RWPE2 (cell line): ENCODE measurements at regions not wholly inside any gene's neighbourhood (a gene's known extent, or its start where the extent isn't known, plus 50 kb on each side); places are given as distances from the start of the nearest gene placed in this dataset.
"Not testable (repeated sequence)": the region's sequence is repeated elsewhere in the genome, so short reads cannot be mapped to it uniquely, and the experiment has no call there.

ENCODE experiments used
- ATAC-seq: fragments of 200-7000 bp; cut with Tn5 transposase; 3 replicates; pipeline ENCODE4 v1.9.1; 2021; ENCODE audit warnings: low read depth
- DNase-seq: peaks from one replicate; pipeline ENCODE4 v3.0.0-alpha.2; 2020; ENCODE audit warnings: low spot score
- H3K27ac ChIP-seq: fragments of 450-650 bp; 2 replicates; pipeline ENCODE4 v1.5.1; 2017; ENCODE audit warnings: mild to moderate bottlenecking; ENCODE audit not compliant: poor library complexity, severe bottlenecking
- H3K27me3 ChIP-seq: fragments of 250-450 bp; sonication (Bioruptor Pico); 2 replicates; pipeline ENCODE4 v1.5.1; 2021; ENCODE audit warnings: mild to moderate bottlenecking, moderate library complexity; ENCODE audit not compliant: insufficient read depth, poor library complexity, severe bottlenecking
- H3K36me3 ChIP-seq: fragments of 250-450 bp; sonication (Bioruptor Pico); 2 replicates; pipeline ENCODE4 v1.5.1; 2020; ENCODE audit warnings: low read depth, mild to moderate bottlenecking, moderate library complexity
- H3K4me1 ChIP-seq: fragments of 250-450 bp; sonication (Bioruptor Pico); 2 replicates; pipeline ENCODE4 v1.5.1; 2021; ENCODE audit warnings: mild to moderate bottlenecking, moderate library complexity; ENCODE audit not compliant: insufficient read depth, poor library complexity, severe bottlenecking
- H3K4me3 ChIP-seq: fragments of 250-450 bp; sonication (Bioruptor Pico); 2 replicates; pipeline ENCODE4 v1.5.1; 2021; ENCODE audit warnings: mild to moderate bottlenecking, moderate library complexity; ENCODE audit not compliant: severe bottlenecking
- H3K9me3 ChIP-seq: fragments of 250-450 bp; sonication (Bioruptor Pico); 2 replicates; pipeline ENCODE4 v1.5.1; 2021; ENCODE audit warnings: mild to moderate bottlenecking, moderate library complexity; ENCODE audit not compliant: severe bottlenecking

GRCh38 chr16:88158256-88159045, 207.2 kb downstream of the BANP start:
- H3K27ac ChIP-seq, ATAC-seq, H3K4me1 ChIP-seq, H3K4me3 ChIP-seq, H3K9me3 ChIP-seq, H3K27me3 ChIP-seq, DNase-seq, H3K36me3 ChIP-seq: not testable (repeated sequence)

GRCh38 chr16:88159046-88159896, 208.0 kb downstream of the BANP start:
- not testable (repeated sequence) for ATAC-seq, DNase-seq

GRCh38 chr16:88159897-88160335, 208.7 kb downstream of the BANP start:
- H3K27ac ChIP-seq, H3K36me3 ChIP-seq, ATAC-seq, H3K4me1 ChIP-seq, H3K27me3 ChIP-seq, H3K4me3 ChIP-seq, DNase-seq, H3K9me3 ChIP-seq: not testable (repeated sequence)

More at GRCh38 chr16:88159046-88159896, 208.0 kb downstream of the BANP start:
- H3K27ac ChIP-seq, H3K4me1 ChIP-seq, H3K9me3 ChIP-seq, H3K36me3 ChIP-seq, H3K4me3 ChIP-seq, H3K27me3 ChIP-seq: not testable (repeated sequence)

GRCh38 chr16:88161191-88161590, 210.0 kb downstream of the BANP start:
- not testable (repeated sequence) for DNase-seq, H3K27ac ChIP-seq, H3K27me3 ChIP-seq, H3K9me3 ChIP-seq, ATAC-seq, H3K36me3 ChIP-seq, H3K4me1 ChIP-seq, H3K4me3 ChIP-seq

- H3K27ac ChIP-seq, H3K9me3 ChIP-seq, H3K4me1 ChIP-seq, DNase-seq, ATAC-seq, H3K36me3 ChIP-seq, H3K4me3 ChIP-seq, H3K27me3 ChIP-seq: not testable (repeated sequence)
These were observed 210.5 kb downstream of the BANP start for GRCh38 chr16:88161623-88162275.

- ATAC-seq, DNase-seq, H3K27me3 ChIP-seq, H3K36me3 ChIP-seq, H3K4me1 ChIP-seq, H3K4me3 ChIP-seq, H3K9me3 ChIP-seq, H3K27ac ChIP-seq: not testable (repeated sequence)
These were observed 211.5 kb downstream of the BANP start for GRCh38 chr16:88162778-88163177.

GRCh38 chr16:88164196-88165039, 213.2 kb downstream of the BANP start:
- H3K4me1 ChIP-seq, H3K27me3 ChIP-seq, H3K9me3 ChIP-seq, H3K36me3 ChIP-seq, DNase-seq, H3K4me3 ChIP-seq, H3K27ac ChIP-seq, ATAC-seq: not testable (repeated sequence)

- H3K27ac ChIP-seq, H3K4me3 ChIP-seq, H3K9me3 ChIP-seq, DNase-seq, H3K27me3 ChIP-seq, H3K36me3 ChIP-seq, ATAC-seq, H3K4me1 ChIP-seq: not testable (repeated sequence)
These were observed 213.9 kb downstream of the BANP start for GRCh38 chr16:88165040-88165544.

- not testable (repeated sequence) for H3K4me3 ChIP-seq, H3K36me3 ChIP-seq, H3K27me3 ChIP-seq, H3K27ac ChIP-seq, ATAC-seq, H3K9me3 ChIP-seq, H3K4me1 ChIP-seq, DNase-seq
These were observed 214.4 kb downstream of the BANP start for GRCh38 chr16:88165683-88166082.

GRCh38 chr16:88166209-88166773, 215.1 kb downstream of the BANP start:
- not testable (repeated sequence) for DNase-seq, H3K27me3 ChIP-seq, H3K4me1 ChIP-seq, ATAC-seq, H3K27ac ChIP-seq, H3K36me3 ChIP-seq, H3K9me3 ChIP-seq, H3K4me3 ChIP-seq
